ENCODE measurements at regions not wholly inside any gene's neighbourhood (a gene's known extent, or its start where the extent isn't known, plus 50 kb on each side); places are given as distances from the start of the nearest gene placed in this dataset.

DNA sequence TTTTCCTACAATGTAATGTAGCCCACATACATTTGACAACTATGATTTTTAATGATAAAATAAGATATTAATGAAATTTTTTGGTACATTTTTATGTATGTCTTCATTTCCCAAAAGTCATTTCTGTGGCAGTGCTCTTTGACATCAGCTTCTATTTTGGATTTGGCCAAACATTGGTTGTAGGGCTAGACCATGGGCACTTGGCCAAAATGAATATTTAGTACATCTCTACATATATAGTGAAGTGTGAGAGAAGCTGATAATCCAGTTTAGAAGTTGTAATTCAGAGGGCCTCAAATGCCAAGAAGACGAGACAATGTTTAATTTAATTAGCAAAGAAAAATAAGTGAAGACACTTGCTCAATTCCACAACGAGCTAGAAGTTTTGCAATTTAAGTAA, 724.9 kb upstream of the SOX9 start:
- H3K4me1 ChIP-seq (ENCODE audit: control insufficient read depth in 2 of 2, insufficient read depth in 2 of 2, low read length in 2 of 2): no peaks in the 10 kb centered on the region
- no peaks in the 10 kb centered on the region for H3K27me3 ChIP-seq (replicated peaks in 1 of 4; ENCODE audit: control extremely low read depth in 1 of 4, control insufficient read depth in 3 of 4, insufficient read depth in 4 of 4, low read length in 3 of 4)
- intact Hi-C loops (cut with micrococcal nuclease): no loop called here
- no peaks in the 10 kb centered on the region for H3K36me3 ChIP-seq (replicated peaks in 1 of 2; ENCODE audit: control extremely low read depth in 1 of 2, control insufficient read depth in 1 of 2, extremely low read depth in 1 of 2, insufficient read depth in 2 of 2, low read length in 1 of 2)
- H3K4me3 Mint-ChIP-seq: no peak overlapping the region
- no peak overlapping the region for H3K27ac Mint-ChIP-seq
- POLR2A ChIA-PET: no interaction called here
- ATAC-seq (ENCODE audit: low read depth) (no peak), DNase-seq (no peak)
- H3K9ac ChIP-seq (ENCODE audit: low read length): no peak overlapping the region
- no peaks in the 10 kb centered on the region for H3K79me2 ChIP-seq (ENCODE audit: control insufficient read depth, insufficient read depth, low read length)
- H2AFZ ChIP-seq (ENCODE audit: insufficient read depth, low read depth, low read length, poor library complexity, severe bottlenecking): no peak overlapping the region
- H3K4me1 Mint-ChIP-seq: no peaks in the 10 kb centered on the region
- H3K9me3 Mint-ChIP-seq (ENCODE audit: insufficient read depth): no peaks in the 10 kb centered on the region
- H4K20me1 ChIP-seq (ENCODE audit: control insufficient read depth, insufficient read depth, low read length, poor library complexity, severe bottlenecking): no peaks in the 10 kb centered on the region
- CTCF ChIA-PET: no interaction called here
- H3K27ac ChIP-seq (ENCODE audit: low read length in 2 of 2): no peak overlapping the region
- TF ChIP-seq, protein P1, sequence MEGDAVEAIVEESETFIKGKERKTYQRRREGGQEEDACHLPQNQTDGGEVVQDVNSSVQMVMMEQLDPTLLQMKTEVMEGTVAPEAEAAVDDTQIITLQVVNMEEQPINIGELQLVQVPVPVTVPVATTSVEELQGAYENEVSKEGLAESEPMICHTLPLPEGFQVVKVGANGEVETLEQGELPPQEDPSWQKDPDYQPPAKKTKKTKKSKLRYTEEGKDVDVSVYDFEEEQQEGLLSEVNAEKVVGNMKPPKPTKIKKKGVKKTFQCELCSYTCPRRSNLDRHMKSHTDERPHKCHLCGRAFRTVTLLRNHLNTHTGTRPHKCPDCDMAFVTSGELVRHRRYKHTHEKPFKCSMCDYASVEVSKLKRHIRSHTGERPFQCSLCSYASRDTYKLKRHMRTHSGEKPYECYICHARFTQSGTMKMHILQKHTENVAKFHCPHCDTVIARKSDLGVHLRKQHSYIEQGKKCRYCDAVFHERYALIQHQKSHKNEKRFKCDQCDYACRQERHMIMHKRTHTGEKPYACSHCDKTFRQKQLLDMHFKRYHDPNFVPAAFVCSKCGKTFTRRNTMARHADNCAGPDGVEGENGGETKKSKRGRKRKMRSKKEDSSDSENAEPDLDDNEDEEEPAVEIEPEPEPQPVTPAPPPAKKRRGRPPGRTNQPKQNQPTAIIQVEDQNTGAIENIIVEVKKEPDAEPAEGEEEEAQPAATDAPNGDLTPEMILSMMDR (IDR thresholded peaks at IDR 0.05): no peak
- no peak for TF ChIP-seq EZH2 (IDR thresholded peaks at IDR 0.05; ENCODE audit: borderline replicate concordance, insufficient read depth, low read depth, low read length, poor library complexity, severe bottlenecking)
- H3K4me2 ChIP-seq (replicated peaks; ENCODE audit: low read depth, low read length, poor library complexity, severe bottlenecking): no peak overlapping the region
- no peaks in the 10 kb centered on the region for H3K27me3 Mint-ChIP-seq
- peaks cover 0 to 11% (median 0%) of the 10 kb centered on the region in 3 donors for H3K9me3 ChIP-seq (ENCODE audit: control extremely low read depth in 1 of 3, control insufficient read depth in 2 of 3, insufficient read depth in 1 of 3, low read length in 2 of 3)
- H3K4me3 ChIP-seq (ENCODE audit: control extremely low read depth in 1 of 5, extremely low read depth in 1 of 5, insufficient read depth in 1 of 5, low read depth in 2 of 5, low read length in 4 of 5): no peak overlapping the region
- WGBS (ENCODE audit: insufficient coverage): no CpG with 5 or more reads among the region's 2 CpGs

- H3K27me3 ChIP-seq (replicated peaks in 1 of 4; ENCODE audit: control extremely low read depth in 1 of 4, control insufficient read depth in 3 of 4, insufficient read depth in 4 of 4, low read length in 3 of 4): no peaks in the 10 kb centered on the region
- H3K4me3 Mint-ChIP-seq: no peak overlapping the region
- no peak overlapping the region for H3K27ac Mint-ChIP-seq
- H3K79me2 ChIP-seq (ENCODE audit: control insufficient read depth, insufficient read depth, low read length): no peaks in the 10 kb centered on the region
- ChIA-PET POLR2A (no interaction called here), CTCF (no interaction called here)
- H3K9me3 Mint-ChIP-seq (ENCODE audit: insufficient read depth): no peaks in the 10 kb centered on the region
- no peak for TF ChIP-seq EZH2 (IDR thresholded peaks at IDR 0.05; ENCODE audit: borderline replicate concordance, insufficient read depth, low read depth, low read length, poor library complexity, severe bottlenecking)
- TF ChIP-seq, protein P1 (IDR thresholded peaks at IDR 0.05): no peak
- no peak overlapping the region for H2AFZ ChIP-seq (ENCODE audit: insufficient read depth, low read depth, low read length, poor library complexity, severe bottlenecking)
- ATAC-seq (ENCODE audit: low read depth) (no peak), DNase-seq (no peak)
- H3K4me1 Mint-ChIP-seq: no peaks in the 10 kb centered on the region
- WGBS (ENCODE audit: insufficient coverage): no CpG with 5 or more reads among the region's 3 CpGs
- no peaks in the 10 kb centered on the region for H4K20me1 ChIP-seq (ENCODE audit: control insufficient read depth, insufficient read depth, low read length, poor library complexity, severe bottlenecking)
- peaks cover 0 to 13% (median 0%) of the 10 kb centered on the region in 3 donors for H3K9me3 ChIP-seq (ENCODE audit: control extremely low read depth in 1 of 3, control insufficient read depth in 2 of 3, insufficient read depth in 1 of 3, low read length in 2 of 3)
- H3K4me3 ChIP-seq (ENCODE audit: control extremely low read depth in 1 of 5, extremely low read depth in 1 of 5, insufficient read depth in 1 of 5, low read depth in 2 of 5, low read length in 4 of 5): no peak overlapping the region
- no peak overlapping the region for H3K27ac ChIP-seq (ENCODE audit: low read length in 2 of 2)
- H3K9ac ChIP-seq (ENCODE audit: low read length): no peak overlapping the region
- H3K36me3 ChIP-seq (replicated peaks in 1 of 2; ENCODE audit: control extremely low read depth in 1 of 2, control insufficient read depth in 1 of 2, extremely low read depth in 1 of 2, insufficient read depth in 2 of 2, low read length in 1 of 2): no peaks in the 10 kb centered on the region
- no peaks in the 10 kb centered on the region for H3K27me3 Mint-ChIP-seq
- intact Hi-C loops (cut with micrococcal nuclease): no loop called here
- H3K4me1 ChIP-seq (ENCODE audit: control insufficient read depth in 2 of 2, insufficient read depth in 2 of 2, low read length in 2 of 2): no peaks in the 10 kb centered on the region
- no peak overlapping the region for H3K4me2 ChIP-seq (replicated peaks; ENCODE audit: low read depth, low read length, poor library complexity, severe bottlenecking)
Observed at GRCh38 chr17:71396711-71397110, 724.1 kb upstream of the SOX9 start.

Data from B cell (primary cell).